Sigmoid colon (tissue), 6 donors: ENCODE measurements at regions not wholly inside any gene's neighbourhood (a gene's known extent, or its start where the extent isn't known, plus 50 kb on each side); places are given as distances from the start of the nearest gene placed in this dataset.

Source experiments
- DNase-seq: peaks from one replicate; pipeline ENCODE4 v3.0.0-alpha.2; 2019
- H3K27ac ChIP-seq, 4 donors: fragments of 200-600 bp; sonication (generic); one replicate each; pipeline ENCODE4 v1.5.1; 2016 to 2019; ENCODE audit warnings: mild to moderate bottlenecking in 1 of 4
- H3K27me3 ChIP-seq, 3 donors: fragments of 200-600 bp; sonication (generic); one replicate each; pipeline ENCODE4 v1.5.1; 2019; ENCODE audit warnings: mild to moderate bottlenecking in 1 of 3
- H3K36me3 ChIP-seq, 4 donors: fragments of 200-600 bp; sonication (generic); one replicate each; pipeline ENCODE4 v1.5.1; 2016 to 2019
- H3K4me1 ChIP-seq, 4 donors: fragments of 200-600 bp; sonication (generic); one replicate each; pipeline ENCODE4 v1.5.1; 2017 to 2019
- H3K4me3 ChIP-seq, 4 donors: fragments of 200-600 bp; sonication (generic); one replicate each; pipeline ENCODE4 v1.5.1; 2017 to 2019; ENCODE audit warnings: mild to moderate bottlenecking in 2 of 4, moderate library complexity in 1 of 4
- H3K9me3 ChIP-seq, 4 donors: fragments of 200-600 bp in 3 of 4; sonication (generic) in 3 of 4; one replicate each; pipeline versions ENCODE4 v1.5.1 to v1.6.1; 2013 to 2019
- EP300 ChIP-seq, 4 donors: sonication (generic); formaldehyde crosslinking; IDR thresholded peaks; one replicate each; pipeline ENCODE4 v1.6.1; 2017; ENCODE audit warnings: antibody characterized with exemption in 4 of 4
- POLR2A ChIP-seq, 2 donors: fragments of 450-650 bp; IDR thresholded peaks; one replicate each; pipeline ENCODE4 v1.6.1; 2016; ENCODE audit warnings: antibody characterized with exemption in 2 of 2, mild to moderate bottlenecking in 2 of 2, moderate library complexity in 2 of 2
- POLR2AphosphoS5 ChIP-seq, 4 donors: sonication (generic); formaldehyde crosslinking; IDR thresholded peaks; one replicate each; pipeline ENCODE4 v1.6.1; 2017; ENCODE audit warnings: antibody characterized with exemption in 4 of 4
- WGBS, 2 donors: extraction: QIAGEN DNeasy Blood & Tissue Kit; methylation state at CpG; one replicate each; pipeline ENCODE4 v1.1.7; 2013; 5-methylcytosine and 5-hydroxymethylcytosine counted together
- intact Hi-C: fragments of 100-400 bp; cut with DNase I; formaldehyde crosslinking; loops from one replicate; pipeline ENCODE4 v1.15.1; 2023
- small RNA-seq, 3 donors: library from RNA; depleted of rRNA; stranded (forward); fragments of <200 nt; gene quantifications; one replicate each; pipeline ENCODE3, GENCODE V24; 2016
- TF ChIP-seq, protein P1 (sequence below), 4 experiments: fragments of 450-650 bp in 3 of 4; fragments of 200-600 bp in 1 of 4; IDR thresholded peaks; one replicate each; pipeline ENCODE4 v1.5.1; 2016 to 2019; ENCODE audit warnings: antibody characterized with exemption in 4 of 4, mild to moderate bottlenecking in 3 of 4, moderate library complexity in 2 of 4
- donor health status: healthy with polysubstance abuse.
- donor health status: healthy.

DNA sequence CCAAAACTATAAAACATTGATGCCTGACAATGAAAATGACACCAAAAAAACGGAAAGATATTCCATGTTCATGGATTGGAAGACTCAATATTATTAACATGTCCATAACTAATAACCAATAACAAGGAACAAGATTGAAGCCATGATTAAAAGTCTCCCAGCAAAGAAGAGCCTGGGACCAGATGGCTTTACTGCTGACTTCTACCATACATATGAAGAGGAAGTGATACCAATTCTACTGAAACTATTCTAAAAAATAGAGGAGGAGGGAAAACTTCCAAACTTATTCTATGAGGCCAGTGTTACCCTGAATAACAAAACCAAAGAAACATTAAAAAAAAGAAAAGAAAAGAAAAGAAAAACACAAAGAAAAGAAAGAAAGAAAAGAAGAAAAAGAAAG is 54.6 kb upstream of the ATF7IP start:
- Histone ChIP-seq H3K4me1 (no peaks in the 10 kb centered on the region), H3K27ac (no peak overlapping the region), H3K27me3 (no peaks in the 10 kb centered on the region), H3K9me3 (no peaks in the 10 kb centered on the region), H3K36me3 (no peaks in the 10 kb centered on the region), H3K4me3 (no peak overlapping the region)
- intact Hi-C loops: no loop called here
- no peak for DNase-seq
- WGBS, 2 donors: 88 to 94% methylated on average over 1 of the region's 1 CpG
- TF ChIP-seq, protein P1, sequence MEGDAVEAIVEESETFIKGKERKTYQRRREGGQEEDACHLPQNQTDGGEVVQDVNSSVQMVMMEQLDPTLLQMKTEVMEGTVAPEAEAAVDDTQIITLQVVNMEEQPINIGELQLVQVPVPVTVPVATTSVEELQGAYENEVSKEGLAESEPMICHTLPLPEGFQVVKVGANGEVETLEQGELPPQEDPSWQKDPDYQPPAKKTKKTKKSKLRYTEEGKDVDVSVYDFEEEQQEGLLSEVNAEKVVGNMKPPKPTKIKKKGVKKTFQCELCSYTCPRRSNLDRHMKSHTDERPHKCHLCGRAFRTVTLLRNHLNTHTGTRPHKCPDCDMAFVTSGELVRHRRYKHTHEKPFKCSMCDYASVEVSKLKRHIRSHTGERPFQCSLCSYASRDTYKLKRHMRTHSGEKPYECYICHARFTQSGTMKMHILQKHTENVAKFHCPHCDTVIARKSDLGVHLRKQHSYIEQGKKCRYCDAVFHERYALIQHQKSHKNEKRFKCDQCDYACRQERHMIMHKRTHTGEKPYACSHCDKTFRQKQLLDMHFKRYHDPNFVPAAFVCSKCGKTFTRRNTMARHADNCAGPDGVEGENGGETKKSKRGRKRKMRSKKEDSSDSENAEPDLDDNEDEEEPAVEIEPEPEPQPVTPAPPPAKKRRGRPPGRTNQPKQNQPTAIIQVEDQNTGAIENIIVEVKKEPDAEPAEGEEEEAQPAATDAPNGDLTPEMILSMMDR (IDR thresholded peaks at IDR 0.05): no peak
- no peak for TF ChIP-seq POLR2AphosphoS5 (IDR thresholded peaks at IDR 0.05)
- TF ChIP-seq EP300 (IDR thresholded peaks at IDR 0.05): no peak
- TF ChIP-seq POLR2A (IDR thresholded peaks at IDR 0.05): no peak

DNA sequence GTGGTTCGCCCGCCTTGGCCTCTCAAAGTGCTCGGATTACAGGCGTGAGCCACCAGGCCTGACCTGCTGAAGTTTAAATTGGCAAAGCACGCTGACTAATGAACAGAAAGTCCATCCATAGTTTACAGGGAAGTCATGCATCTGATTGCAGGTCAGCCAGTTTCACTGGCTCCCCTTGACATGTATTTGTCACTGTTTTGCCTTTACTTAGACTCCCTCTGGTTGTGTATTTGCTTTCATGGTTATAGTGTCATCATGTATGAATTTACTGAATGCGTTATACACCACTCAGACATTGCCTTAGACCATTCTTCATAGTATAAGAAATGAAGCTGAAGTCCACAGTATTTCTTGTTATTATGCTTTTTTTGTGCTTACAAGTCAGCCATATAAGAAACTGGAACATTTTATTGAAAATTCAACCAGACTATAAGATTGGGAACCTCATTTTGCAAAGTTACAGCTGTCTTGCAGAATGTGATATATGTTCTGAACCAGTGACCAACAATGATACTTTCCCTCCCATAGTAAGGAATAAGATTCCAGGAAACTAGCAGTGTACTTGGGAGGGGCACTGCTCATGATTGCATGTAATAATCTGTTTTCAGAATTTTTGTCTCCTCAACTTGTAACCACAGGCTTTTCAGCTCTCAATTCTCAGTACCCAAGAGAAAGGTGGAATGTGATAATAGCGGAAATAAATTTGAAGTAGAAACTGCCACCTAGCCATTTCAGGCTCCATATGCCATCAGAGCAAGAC is 51.9 kb upstream of the ATF7IP start:
- no peak overlapping the region for H3K4me3 ChIP-seq
- no peak for DNase-seq
- no peak overlapping the region for H3K27ac ChIP-seq
- no peaks in the 10 kb centered on the region for H3K36me3 ChIP-seq
- no peaks in the 10 kb centered on the region for H3K27me3 ChIP-seq
- H3K4me1 ChIP-seq: no peaks in the 10 kb centered on the region
- intact Hi-C loops: no loop called here
- 91 to 95% methylated on average over 7 of the region's 7 CpGs for WGBS, 2 donors
- no peak for TF ChIP-seq POLR2A (IDR thresholded peaks at IDR 0.05)
- no peak for TF ChIP-seq EP300 (IDR thresholded peaks at IDR 0.05)
- TF ChIP-seq, protein P1 (IDR thresholded peaks at IDR 0.05): no peak
- TF ChIP-seq POLR2AphosphoS5 (IDR thresholded peaks at IDR 0.05): no peak
- no peaks in the 10 kb centered on the region for H3K9me3 ChIP-seq

DNA sequence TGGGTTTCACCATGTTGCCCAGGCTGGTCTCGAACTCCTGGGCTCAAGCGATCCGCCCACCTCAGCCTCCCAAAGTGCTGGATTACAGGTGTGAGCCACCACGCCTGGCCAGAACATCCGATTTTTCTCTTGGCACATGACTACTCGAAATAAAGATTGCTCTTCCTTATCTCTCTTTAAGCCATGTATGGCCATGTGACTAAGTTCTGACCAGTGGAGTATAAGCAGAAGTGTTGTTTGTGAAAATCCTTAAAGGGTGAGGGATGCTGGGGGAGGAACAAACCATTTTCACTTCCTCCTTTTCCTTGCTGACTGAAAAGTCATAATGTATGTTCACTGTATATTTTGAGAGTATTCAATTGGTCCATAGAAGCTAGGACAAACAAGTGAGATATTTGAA is 50.7 kb upstream of the ATF7IP start:
- Histone ChIP-seq H3K36me3 (no peaks in the 10 kb centered on the region), H3K27ac (no peak overlapping the region), H3K4me1 (no peaks in the 10 kb centered on the region), H3K4me3 (no peak overlapping the region), H3K9me3 (no peaks in the 10 kb centered on the region), H3K27me3 (no peaks in the 10 kb centered on the region)
- 91 to 92% methylated on average over 6 of the region's 6 CpGs for WGBS, 2 donors
- intact Hi-C loops: no loop called here
- DNase-seq: no peak
- TF ChIP-seq EP300 (IDR thresholded peaks at IDR 0.05): no peak
- no peak for TF ChIP-seq POLR2A (IDR thresholded peaks at IDR 0.05)
- TF ChIP-seq, protein P1 (IDR thresholded peaks at IDR 0.05): no peak
- no peak for TF ChIP-seq POLR2AphosphoS5 (IDR thresholded peaks at IDR 0.05)

DNA sequence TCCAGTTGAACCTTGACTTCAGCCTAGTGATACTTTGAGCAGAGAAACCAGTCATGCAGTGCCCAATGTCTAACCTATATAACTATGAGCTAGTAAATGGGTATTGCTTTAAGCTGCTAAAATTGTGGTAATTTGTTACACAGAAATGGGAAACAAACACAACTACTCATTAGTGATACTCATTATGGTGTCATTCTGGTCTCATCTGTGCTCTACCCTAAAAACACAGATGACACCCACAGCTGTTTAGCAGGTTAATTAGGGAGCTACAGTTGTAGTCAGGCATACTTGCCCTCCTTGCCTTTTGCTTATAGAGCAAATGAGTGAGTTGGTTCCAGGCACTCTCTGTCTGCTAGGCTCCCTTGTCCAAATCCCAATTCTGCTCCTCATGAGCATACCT is 50.0 kb upstream of the ATF7IP start:
- no peak overlapping the region for H3K4me3 ChIP-seq
- DNase-seq: no peak
- intact Hi-C loops: no loop called here
- no peaks in the 10 kb centered on the region for H3K27me3 ChIP-seq
- no peaks in the 10 kb centered on the region for H3K36me3 ChIP-seq
- TF ChIP-seq POLR2A (IDR thresholded peaks at IDR 0.05): no peak
- TF ChIP-seq POLR2AphosphoS5 (IDR thresholded peaks at IDR 0.05): no peak
- TF ChIP-seq, protein P1 (IDR thresholded peaks at IDR 0.05): no peak
- no peak for TF ChIP-seq EP300 (IDR thresholded peaks at IDR 0.05)
- no peaks in the 10 kb centered on the region for H3K9me3 ChIP-seq
- H3K27ac ChIP-seq: no peak overlapping the region
- H3K4me1 ChIP-seq: no peaks in the 10 kb centered on the region

Small RNA genes lying in the stretch of these regions (small RNA-seq; reads per million reads assigned to genes)
- 0 reads per million in 3 donors for gene AC092470.1
- 0 reads per million in 3 donors for gene AC135001.1
- gene MRPS18CP4: 0 reads per million in 3 donors
- 0 reads per million in 3 donors for gene RNU6-491P
